ENCODE measurements at regions not wholly inside any gene's neighbourhood (a gene's known extent, or its start where the extent isn't known, plus 50 kb on each side); places are given as distances from the start of the nearest gene placed in this dataset.

DNA sequence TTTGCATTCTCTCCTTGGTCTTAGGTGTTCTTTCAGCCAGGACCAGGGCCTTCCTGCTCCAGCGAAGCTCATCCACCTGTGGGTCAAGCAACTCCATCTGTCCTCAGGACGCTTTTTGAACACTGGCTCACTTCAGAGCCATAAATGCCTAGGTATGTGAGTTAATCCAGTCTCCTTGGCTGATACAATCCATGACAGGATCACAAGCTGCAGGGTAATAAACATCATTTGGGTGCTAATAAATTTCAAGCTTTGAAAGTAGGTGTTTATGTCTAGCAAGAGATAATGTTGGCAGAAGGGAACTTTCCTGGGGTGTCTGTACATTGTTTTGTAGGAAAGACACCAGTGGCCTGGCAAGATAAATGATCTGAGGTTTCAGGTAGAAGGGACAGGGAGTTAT, 159.2 kb upstream of the TUT7 start:
- H3K36me3 ChIP-seq (ENCODE audit: control insufficient read depth, insufficient read depth, low read length), result no peaks in the 10 kb centered on the region
- no peaks in the 10 kb centered on the region for H3K27me3 ChIP-seq (ENCODE audit: control insufficient read depth, insufficient read depth, low read length)
- H3K9ac ChIP-seq (ENCODE audit: low read length), result no peak overlapping the region
- H3K9me3 ChIP-seq (ENCODE audit: control insufficient read depth, low read length), result no peaks in the 10 kb centered on the region
- H3K4me1 ChIP-seq (ENCODE audit: control insufficient read depth, insufficient read depth, low read length), result no peaks in the 10 kb centered on the region
- H3K4me3 ChIP-seq (ENCODE audit: low read length), result no peak overlapping the region

DNA sequence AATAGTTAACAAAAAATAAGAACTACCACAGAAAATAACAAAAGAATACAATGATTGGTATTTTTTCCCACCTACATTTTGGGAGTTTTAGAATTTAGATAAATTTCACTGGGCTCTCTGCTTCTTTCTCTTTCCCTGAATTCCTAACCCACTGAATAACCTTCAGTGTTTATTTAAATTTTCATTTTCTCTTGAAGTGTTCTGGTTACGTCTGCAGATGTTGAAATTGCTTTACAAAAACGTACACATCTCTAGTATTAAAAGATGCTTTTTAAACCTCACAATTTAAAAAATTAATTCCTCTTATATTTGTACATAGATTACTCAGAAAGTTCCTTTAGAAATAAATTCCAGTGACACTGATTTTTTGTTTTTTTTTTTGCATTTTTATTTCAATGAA, 158.7 kb upstream of the TUT7 start:
- no peak overlapping the region for H3K4me3 ChIP-seq (ENCODE audit: low read length)
- H3K4me1 ChIP-seq (ENCODE audit: control insufficient read depth, insufficient read depth, low read length), result no peaks in the 10 kb centered on the region
- no peak overlapping the region for H3K9ac ChIP-seq (ENCODE audit: low read length)
- no peaks in the 10 kb centered on the region for H3K9me3 ChIP-seq (ENCODE audit: control insufficient read depth, low read length)
- H3K27me3 ChIP-seq (ENCODE audit: control insufficient read depth, insufficient read depth, low read length), result no peaks in the 10 kb centered on the region
- H3K36me3 ChIP-seq (ENCODE audit: control insufficient read depth, insufficient read depth, low read length), result no peaks in the 10 kb centered on the region

DNA sequence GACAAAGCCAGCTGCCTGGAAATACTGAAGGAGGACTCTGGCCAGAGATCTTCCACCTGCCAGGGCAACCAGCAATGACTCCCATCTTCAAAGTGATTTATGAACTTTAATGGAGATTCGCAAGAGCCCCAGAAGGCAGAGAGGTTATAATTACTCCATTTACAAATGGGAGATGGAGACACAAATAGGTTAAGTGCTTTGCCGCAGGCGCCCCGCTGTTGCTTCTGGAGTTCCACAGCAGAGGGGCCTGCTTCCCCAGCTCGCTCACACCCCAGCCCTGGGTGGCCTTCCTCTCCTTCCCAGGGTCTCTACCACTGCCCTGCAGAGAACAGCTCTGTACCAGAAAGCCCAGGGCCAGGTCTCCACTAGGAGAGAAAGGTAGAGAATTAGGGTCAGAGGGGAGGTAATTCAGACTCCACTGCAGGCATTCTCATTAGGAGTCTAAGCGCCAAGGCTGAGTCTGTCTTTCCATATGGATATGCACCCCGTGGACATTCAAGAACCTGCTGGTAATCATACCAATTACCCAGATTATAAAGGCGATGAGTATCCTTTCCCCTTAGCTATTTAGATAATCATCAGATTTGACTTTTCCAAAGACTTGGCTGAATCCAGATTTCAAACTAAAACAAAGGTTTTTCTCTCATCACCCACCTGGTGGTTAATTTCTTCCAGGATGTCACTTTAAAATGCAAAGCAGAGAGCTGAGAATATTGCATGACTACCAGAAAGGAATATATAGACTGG, 157.6 kb upstream of the TUT7 start:
- H3K4me1 ChIP-seq (ENCODE audit: control insufficient read depth, insufficient read depth, low read length), result no peaks in the 10 kb centered on the region
- H3K9ac ChIP-seq (ENCODE audit: low read length), result no peak overlapping the region
- no peak overlapping the region for H3K4me3 ChIP-seq (ENCODE audit: low read length)

DNA sequence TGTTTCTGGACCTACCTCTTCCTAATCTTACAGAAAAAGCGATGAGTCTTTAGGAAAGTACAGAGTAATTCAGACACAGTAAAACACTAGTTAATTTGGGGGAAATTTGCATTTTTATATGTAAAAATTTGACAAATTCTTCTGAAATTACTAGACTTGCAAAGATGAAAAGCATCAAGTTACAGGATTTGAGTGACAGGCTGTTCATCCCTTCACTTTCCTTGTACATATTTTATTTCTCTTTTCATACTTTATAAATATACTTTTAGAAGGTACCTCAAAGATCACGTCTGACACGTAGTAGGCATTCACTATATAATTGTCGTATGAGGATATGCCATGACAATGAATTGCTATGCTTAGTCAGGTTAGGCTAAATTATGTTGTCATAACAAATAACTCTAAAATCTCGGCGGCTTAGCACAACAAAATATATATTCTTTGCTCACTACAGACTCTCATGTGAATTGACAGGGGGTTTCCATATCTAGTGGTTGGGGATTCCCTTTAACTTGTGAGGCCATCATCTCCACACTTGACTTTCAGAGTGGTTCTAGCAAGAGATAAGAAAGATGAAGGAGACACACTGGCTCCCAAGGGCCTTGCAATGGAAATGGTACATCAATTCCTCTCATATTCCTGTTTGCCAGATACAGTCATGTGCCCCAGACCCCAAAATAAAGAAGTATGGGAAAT, 154.1 kb upstream of the TUT7 start:
- Histone ChIP-seq H3K27me3 (ENCODE audit: control insufficient read depth, insufficient read depth, low read length) (no peaks in the 10 kb centered on the region), H3K9ac (ENCODE audit: low read length) (no peak overlapping the region), H3K36me3 (ENCODE audit: control insufficient read depth, insufficient read depth, low read length) (no peaks in the 10 kb centered on the region), H3K4me1 (ENCODE audit: control insufficient read depth, insufficient read depth, low read length) (no peaks in the 10 kb centered on the region), H3K4me3 (ENCODE audit: low read length) (no peak overlapping the region), H3K9me3 (ENCODE audit: control insufficient read depth, low read length) (no peaks in the 10 kb centered on the region)

More for the DNA sequence above, 157.6 kb upstream of the TUT7 start:
- no peaks in the 10 kb centered on the region for H3K36me3 ChIP-seq (ENCODE audit: control insufficient read depth, insufficient read depth, low read length)
- H3K27me3 ChIP-seq (ENCODE audit: control insufficient read depth, insufficient read depth, low read length), result no peaks in the 10 kb centered on the region
- H3K9me3 ChIP-seq (ENCODE audit: control insufficient read depth, low read length), result no peaks in the 10 kb centered on the region

DNA sequence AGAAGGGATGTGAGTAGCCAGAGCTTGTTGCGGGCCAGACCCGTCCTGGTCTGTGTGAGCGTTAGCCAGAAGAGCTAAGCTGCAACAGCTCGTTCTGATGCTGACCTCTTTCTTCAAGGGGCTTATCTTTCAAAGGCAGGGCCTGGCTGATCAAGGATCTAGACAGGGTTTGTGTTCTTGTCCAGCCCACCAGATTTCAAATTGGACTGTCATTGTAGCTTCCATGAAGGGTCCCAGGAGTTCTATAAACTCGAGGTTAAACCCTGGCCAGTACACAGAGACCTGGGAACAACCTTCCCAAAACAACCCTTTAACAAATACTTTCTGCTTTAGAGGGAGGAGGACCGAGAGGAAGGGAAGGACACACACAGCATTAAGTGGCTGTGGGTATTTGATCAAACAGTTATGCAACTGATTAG, 153.0 kb upstream of the TUT7 start:
- Histone ChIP-seq H3K4me3 (ENCODE audit: low read length) (no peak overlapping the region), H3K27me3 (ENCODE audit: control insufficient read depth, insufficient read depth, low read length) (no peaks in the 10 kb centered on the region), H3K9ac (ENCODE audit: low read length) (no peak overlapping the region), H3K36me3 (ENCODE audit: control insufficient read depth, insufficient read depth, low read length) (no peaks in the 10 kb centered on the region), H3K9me3 (ENCODE audit: control insufficient read depth, low read length) (no peaks in the 10 kb centered on the region), H3K4me1 (ENCODE audit: control insufficient read depth, insufficient read depth, low read length) (no peaks in the 10 kb centered on the region)

DNA sequence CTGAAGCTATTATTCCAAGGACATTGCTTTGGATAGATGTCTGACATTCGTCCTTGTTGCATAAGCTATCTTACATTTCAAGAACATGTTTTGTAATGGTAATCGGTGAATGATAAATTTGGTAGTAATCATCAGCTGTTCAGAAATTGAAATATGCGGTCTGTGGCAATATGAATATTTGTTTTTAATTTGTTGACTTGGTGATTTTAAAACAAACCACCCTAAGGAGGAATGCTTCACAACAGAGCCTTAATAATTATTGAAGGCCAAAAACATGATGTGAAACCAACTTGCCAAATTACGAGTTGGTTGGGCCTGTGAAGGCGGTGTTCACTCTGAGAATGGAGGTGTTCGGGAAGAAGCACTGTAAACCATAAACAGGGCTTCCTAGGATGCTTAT, 149.7 kb upstream of the TUT7 start:
- no peaks in the 10 kb centered on the region for H3K36me3 ChIP-seq (ENCODE audit: control insufficient read depth, insufficient read depth, low read length)
- no peaks in the 10 kb centered on the region for H3K9me3 ChIP-seq (ENCODE audit: control insufficient read depth, low read length)
- H3K4me1 ChIP-seq (ENCODE audit: control insufficient read depth, insufficient read depth, low read length), result no peaks in the 10 kb centered on the region
- H3K9ac ChIP-seq (ENCODE audit: low read length), result no peak overlapping the region
- H3K4me3 ChIP-seq (ENCODE audit: low read length), result no peak overlapping the region
- H3K27me3 ChIP-seq (ENCODE audit: control insufficient read depth, insufficient read depth, low read length), result no peaks in the 10 kb centered on the region

DNA sequence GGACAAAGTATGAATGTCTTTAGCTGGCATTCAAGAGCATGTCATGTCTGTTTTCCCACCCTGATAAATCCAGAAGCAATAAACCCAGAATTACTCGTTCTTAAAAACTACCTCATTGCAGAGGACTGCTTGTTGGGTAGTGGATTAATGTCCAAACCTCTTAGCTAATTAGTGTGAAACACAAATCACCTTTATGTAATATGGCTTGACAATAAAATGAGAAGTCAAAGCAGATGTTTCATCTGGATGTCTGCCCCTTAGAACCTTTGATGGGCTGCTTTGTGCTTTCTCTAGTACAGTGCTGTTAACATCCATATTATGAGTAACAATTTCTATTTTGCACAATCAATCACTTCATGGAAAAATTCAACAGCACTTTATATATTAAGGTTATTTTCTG, 149.1 kb upstream of the TUT7 start:
- no peaks in the 10 kb centered on the region for H3K36me3 ChIP-seq (ENCODE audit: control insufficient read depth, insufficient read depth, low read length)
- H3K27me3 ChIP-seq (ENCODE audit: control insufficient read depth, insufficient read depth, low read length), result no peaks in the 10 kb centered on the region
- H3K9ac ChIP-seq (ENCODE audit: low read length), result no peak overlapping the region
- H3K4me1 ChIP-seq (ENCODE audit: control insufficient read depth, insufficient read depth, low read length), result no peaks in the 10 kb centered on the region
- H3K4me3 ChIP-seq (ENCODE audit: low read length), result no peak overlapping the region
- no peaks in the 10 kb centered on the region for H3K9me3 ChIP-seq (ENCODE audit: control insufficient read depth, low read length)

DNA sequence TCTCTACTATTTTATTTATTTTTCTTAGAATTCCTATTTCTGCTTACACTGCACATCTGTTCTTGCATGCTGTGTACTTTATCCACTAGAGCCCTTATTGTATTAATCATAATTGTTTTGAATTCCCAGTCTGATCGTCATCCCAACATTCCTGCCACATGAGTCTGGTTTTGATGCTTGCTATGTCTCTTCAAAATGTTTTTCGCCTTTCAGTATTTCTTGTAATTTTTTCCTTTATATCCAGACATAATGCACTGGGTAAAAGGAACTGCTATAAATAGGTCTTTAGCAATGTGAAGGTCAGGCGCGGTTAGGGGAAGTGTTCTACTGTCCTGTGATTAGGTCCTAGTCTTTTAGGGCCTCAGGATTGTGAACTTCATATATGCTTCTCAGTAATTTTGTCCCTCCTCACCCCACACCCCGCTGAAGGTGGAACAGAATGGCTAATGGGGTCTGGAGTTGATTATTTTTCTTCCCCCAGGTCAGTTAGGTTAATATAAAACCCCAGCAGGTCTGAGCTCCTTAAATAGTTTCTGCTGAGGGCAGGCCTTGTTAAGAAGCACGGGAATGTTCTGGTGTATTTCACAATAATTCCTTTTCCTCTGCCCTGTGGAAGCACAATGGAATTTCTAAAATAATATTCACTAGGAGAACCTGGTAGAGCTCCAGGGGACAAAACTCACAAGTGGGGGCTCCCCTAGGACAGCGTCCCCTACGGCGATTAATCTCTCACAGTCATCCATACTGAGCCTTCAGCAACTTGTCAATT, 146.6 kb upstream of the TUT7 start:
- Histone ChIP-seq H3K4me3 (ENCODE audit: low read length) (no peak overlapping the region), H3K9me3 (ENCODE audit: control insufficient read depth, low read length) (no peaks in the 10 kb centered on the region), H3K36me3 (ENCODE audit: control insufficient read depth, insufficient read depth, low read length) (no peaks in the 10 kb centered on the region), H3K27me3 (ENCODE audit: control insufficient read depth, insufficient read depth, low read length) (no peaks in the 10 kb centered on the region), H3K4me1 (ENCODE audit: control insufficient read depth, insufficient read depth, low read length) (no peaks in the 10 kb centered on the region), H3K9ac (ENCODE audit: low read length) (no peak overlapping the region)

DNA sequence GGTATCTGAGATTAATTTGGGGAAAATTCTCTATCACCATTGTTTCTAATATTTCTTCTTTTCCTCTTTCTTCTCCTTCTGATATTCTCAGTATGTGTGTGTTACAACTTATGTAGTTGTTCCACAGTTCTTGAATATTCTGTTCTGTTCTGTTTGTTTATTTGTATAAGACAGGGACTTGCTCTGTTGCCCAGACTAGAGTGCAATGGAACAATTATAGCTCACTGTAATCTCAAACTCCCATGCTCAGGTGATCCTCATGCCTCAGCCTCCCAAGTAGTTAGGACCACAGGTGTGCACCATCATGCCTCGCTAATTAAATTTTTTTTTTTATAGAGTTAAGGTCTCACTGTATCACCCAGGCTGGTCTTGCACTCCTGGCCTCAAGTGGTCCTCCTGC, 145.8 kb upstream of the TUT7 start:
- Histone ChIP-seq H3K4me3 (ENCODE audit: low read length) (no peak overlapping the region), H3K27me3 (ENCODE audit: control insufficient read depth, insufficient read depth, low read length) (no peaks in the 10 kb centered on the region), H3K9ac (ENCODE audit: low read length) (no peak overlapping the region), H3K4me1 (ENCODE audit: control insufficient read depth, insufficient read depth, low read length) (peaks cover 2% of the 10 kb centered on the region), H3K36me3 (ENCODE audit: control insufficient read depth, insufficient read depth, low read length) (no peaks in the 10 kb centered on the region), H3K9me3 (ENCODE audit: control insufficient read depth, low read length) (no peaks in the 10 kb centered on the region)

DNA sequence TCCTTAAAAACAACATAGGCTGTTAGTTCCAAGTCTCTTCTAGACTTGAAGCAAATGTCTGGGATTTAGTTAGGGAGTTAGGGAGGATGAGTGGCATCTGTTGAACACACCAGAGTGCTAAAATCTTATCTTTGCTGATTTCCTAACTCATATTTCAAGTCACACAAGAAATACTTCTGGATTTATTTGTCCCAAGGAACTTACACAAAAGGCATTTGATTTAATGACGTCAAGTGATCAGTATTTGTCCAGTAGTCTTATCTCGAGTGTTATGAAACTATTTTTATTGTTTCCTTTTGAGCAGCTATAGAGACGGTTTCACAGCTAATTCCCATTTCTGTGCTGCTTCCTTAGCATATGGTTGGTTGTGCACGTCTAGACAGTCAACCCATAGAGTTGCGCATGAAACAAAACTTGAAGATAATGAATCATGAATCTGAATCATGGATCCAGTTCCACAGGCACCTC, 140.5 kb upstream of the TUT7 start:
- H3K9me3 ChIP-seq (ENCODE audit: control insufficient read depth, low read length), result no peaks in the 10 kb centered on the region
- H3K4me1 ChIP-seq (ENCODE audit: control insufficient read depth, insufficient read depth, low read length), result peaks cover 6% of the 10 kb centered on the region
- H3K4me3 ChIP-seq (ENCODE audit: low read length), result no peak overlapping the region
- no peaks in the 10 kb centered on the region for H3K27me3 ChIP-seq (ENCODE audit: control insufficient read depth, insufficient read depth, low read length)
- no peak overlapping the region for H3K9ac ChIP-seq (ENCODE audit: low read length)
- no peaks in the 10 kb centered on the region for H3K36me3 ChIP-seq (ENCODE audit: control insufficient read depth, insufficient read depth, low read length)

DNA sequence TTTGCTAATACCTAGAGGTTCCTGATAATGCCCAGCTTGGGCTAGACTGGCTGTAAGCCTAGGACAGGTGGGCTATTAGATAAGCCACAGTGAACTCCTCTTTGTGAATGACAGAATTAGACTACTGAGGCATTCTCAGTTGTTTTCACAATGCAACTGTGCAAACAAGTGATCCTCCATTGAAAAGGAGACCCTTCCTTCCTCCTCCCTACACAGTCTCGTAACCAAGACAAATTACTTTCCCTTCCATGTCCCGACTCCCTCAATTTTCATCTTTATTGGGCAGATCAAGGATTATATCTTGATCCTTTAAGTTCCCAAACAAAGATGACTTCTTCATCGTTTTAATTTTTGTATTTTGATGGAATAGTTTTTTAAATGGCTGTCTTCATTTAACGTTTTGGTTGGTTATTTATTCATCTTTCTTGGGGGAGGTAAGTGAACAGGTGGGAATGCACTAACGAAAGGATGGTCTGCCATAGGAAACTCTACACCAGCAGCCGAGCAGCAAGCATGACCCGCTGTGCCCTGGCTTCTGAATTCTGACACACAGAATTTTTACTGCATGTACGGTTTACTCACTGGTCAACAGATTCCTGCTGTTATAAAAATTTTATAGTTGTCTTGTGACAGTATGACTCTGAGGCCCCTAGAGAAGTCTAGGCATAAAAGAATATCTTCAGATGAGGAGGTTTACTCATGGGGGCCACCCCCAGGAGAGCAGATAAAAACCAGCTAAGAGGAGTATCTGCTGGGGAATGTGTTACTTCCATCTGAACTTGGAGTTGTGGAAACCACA, 137.5 kb upstream of the TUT7 start:
- H3K27me3 ChIP-seq (ENCODE audit: control insufficient read depth, insufficient read depth, low read length), result no peaks in the 10 kb centered on the region

More for the DNA sequence above, 137.5 kb upstream of the TUT7 start:
- no peaks in the 10 kb centered on the region for H3K36me3 ChIP-seq (ENCODE audit: control insufficient read depth, insufficient read depth, low read length)
- H3K9me3 ChIP-seq (ENCODE audit: control insufficient read depth, low read length), result no peaks in the 10 kb centered on the region
- peaks cover 6% of the 10 kb centered on the region for H3K4me1 ChIP-seq (ENCODE audit: control insufficient read depth, insufficient read depth, low read length)
- H3K9ac ChIP-seq (ENCODE audit: low read length), result no peak overlapping the region
- H3K4me3 ChIP-seq (ENCODE audit: low read length), result no peak overlapping the region
